Memory B cell (primary cell): ENCODE measurements at regions not wholly inside any gene's neighbourhood (a gene's known extent, or its start where the extent isn't known, plus 50 kb on each side); places are given as distances from the start of the nearest gene placed in this dataset.
"Not testable (repeated sequence)": the region's sequence is repeated elsewhere in the genome, so short reads cannot be mapped to it uniquely, and the experiment has no call there.

Experiments used
- ATAC-seq: fragments of 150-1000 bp; cut with Tn5 transposase; 2 replicates; pipeline ENCODE4 v1.10.0; 2021; ENCODE audit warnings: low read depth, mild to moderate bottlenecking, moderate library complexity
- DNase-seq, 2 donors: peaks; one replicate each; pipeline ENCODE4 v3.0.0; 2022; ENCODE audit warnings: low spot score in 2 of 2
- H3K27ac Mint-ChIP-seq: one replicate; pipeline ENCODE4 v1.8.0; 2022; ENCODE audit warnings: mild to moderate bottlenecking, moderate library complexity, mixed read lengths
- H3K27me3 Mint-ChIP-seq: one replicate; pipeline ENCODE4 v1.8.0; 2022; ENCODE audit warnings: mixed read lengths
- H3K36me3 Mint-ChIP-seq: one replicate; pipeline ENCODE4 v1.8.0; 2022; ENCODE audit warnings: mild to moderate bottlenecking, mixed read lengths
- H3K4me1 Mint-ChIP-seq: one replicate; pipeline ENCODE4 v1.8.0; 2022; ENCODE audit warnings: mixed read lengths
- H3K4me3 Mint-ChIP-seq: one replicate; pipeline ENCODE4 v1.8.0; 2022; ENCODE audit warnings: mild to moderate bottlenecking, moderate library complexity, mixed read lengths
- H3K9me3 Mint-ChIP-seq: one replicate; pipeline ENCODE4 v1.8.0; 2022; ENCODE audit warnings: mixed read lengths

DNA sequence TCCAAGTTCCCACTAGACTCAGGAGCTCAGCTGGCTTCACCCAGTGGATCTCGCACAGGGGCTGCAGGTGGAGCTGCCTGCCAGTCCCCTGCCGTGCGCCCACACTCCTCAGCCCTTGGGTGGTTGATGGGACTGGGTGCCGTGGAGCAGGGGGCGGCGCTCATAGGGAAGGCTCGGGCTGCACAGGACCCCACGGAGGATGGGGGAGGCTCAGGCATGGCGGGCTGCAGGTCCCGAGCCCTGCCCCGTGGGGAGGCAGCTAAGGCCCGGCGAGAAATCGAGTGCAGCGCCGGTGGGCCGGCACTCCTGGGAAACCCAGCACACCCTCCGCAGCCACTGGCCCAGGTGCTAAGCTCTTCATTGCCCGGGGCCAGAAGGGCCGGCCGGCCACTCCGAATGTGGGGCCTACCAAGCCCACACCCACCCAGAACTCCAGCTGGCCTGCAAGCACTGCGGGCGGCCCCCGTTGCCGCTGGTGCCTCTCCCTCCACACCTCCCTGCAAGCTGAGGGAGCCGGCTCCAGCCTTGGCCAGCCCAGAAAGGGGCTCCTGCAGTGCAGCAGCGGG is 1481.3 kb upstream of the WWC1 start:
- not testable (repeated sequence) for H3K36me3 Mint-ChIP-seq, H3K27me3 Mint-ChIP-seq, H3K27ac Mint-ChIP-seq, DNase-seq, H3K4me1 Mint-ChIP-seq, H3K4me3 Mint-ChIP-seq, ATAC-seq
- peaks cover 16% of the 10 kb centered on the region for H3K9me3 Mint-ChIP-seq

DNA sequence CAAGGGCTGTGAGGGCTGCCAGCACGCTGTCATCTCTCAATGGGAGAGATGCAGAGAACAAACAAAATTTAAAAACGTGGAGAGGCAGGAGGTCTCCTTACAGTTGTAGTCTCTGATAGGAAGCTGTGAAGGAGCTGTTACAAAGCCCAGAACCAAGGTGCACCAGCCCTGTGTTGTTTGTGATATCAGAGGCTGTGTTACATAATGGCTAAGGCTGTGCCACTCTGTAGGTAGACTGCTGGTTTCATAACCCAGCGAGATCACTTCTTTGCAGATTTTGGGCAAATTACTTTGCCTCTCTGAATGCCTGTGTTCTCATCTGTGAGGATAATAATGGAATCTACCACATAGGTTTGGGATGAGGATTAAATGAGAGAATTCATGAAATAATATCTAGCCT is 1480.7 kb upstream of the WWC1 start:
- ATAC-seq, result no peak
- no peak overlapping the region for H3K4me3 Mint-ChIP-seq

DNA sequence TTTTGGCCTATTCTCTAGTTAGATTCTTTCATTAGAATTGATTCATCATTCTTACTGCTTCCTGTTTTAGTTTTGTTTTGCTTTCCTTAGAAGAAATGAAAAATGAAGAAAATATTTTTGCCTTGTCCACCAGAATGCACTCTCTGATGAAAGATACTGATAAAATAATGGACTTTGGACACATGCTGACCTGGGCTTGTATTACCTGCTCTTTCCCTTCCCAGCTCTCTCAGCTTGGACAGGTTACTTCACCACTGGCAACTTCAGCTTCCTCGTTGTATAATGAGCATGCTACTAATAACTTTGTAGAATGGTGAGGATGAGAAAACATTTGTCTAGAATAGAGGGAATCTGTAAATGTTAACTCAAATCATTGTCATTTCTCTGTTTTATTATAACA is 1468.1 kb upstream of the WWC1 start:
- ATAC-seq, result no peak
- no peak for DNase-seq
- Mint-ChIP-seq H3K4me1 (no peaks in the 10 kb centered on the region), H3K9me3 (peaks cover 9% of the 10 kb centered on the region), H3K27ac (no peak overlapping the region), H3K36me3 (no peaks in the 10 kb centered on the region), H3K27me3 (no peaks in the 10 kb centered on the region), H3K4me3 (no peak overlapping the region)

More for the DNA sequence above, 1480.7 kb upstream of the WWC1 start:
- no peaks in the 10 kb centered on the region for H3K27me3 Mint-ChIP-seq
- DNase-seq, result no peak
- peaks cover 11% of the 10 kb centered on the region for H3K9me3 Mint-ChIP-seq
- no peak overlapping the region for H3K27ac Mint-ChIP-seq
- no peaks in the 10 kb centered on the region for H3K4me1 Mint-ChIP-seq
- H3K36me3 Mint-ChIP-seq, result no peaks in the 10 kb centered on the region

DNA sequence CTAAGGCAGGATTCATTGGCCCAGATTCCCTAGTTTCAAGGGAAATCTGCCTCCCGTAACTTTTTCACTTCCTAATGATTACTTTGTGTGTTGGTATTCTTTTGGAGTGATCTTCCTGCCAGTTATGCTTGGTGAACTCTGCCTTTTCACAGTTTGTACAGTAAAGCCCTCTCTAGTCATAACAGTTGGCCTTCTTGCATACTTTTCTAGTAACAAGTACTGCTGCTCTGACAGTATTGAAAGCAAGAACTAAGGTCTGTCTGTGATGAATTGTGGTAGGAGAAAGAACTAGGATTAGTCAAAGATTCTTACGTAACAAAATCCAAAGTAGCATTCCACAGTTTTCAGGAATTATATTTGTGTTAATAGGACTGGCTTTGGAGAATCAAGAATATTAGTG is 1457.2 kb upstream of the WWC1 start:
- ATAC-seq (no peak), DNase-seq (no peak)
- Mint-ChIP-seq H3K4me3 (no peak overlapping the region), H3K9me3 (peaks cover 3% of the 10 kb centered on the region), H3K27ac (no peak overlapping the region), H3K27me3 (no peaks in the 10 kb centered on the region), H3K4me1 (no peaks in the 10 kb centered on the region), H3K36me3 (no peaks in the 10 kb centered on the region)

DNA sequence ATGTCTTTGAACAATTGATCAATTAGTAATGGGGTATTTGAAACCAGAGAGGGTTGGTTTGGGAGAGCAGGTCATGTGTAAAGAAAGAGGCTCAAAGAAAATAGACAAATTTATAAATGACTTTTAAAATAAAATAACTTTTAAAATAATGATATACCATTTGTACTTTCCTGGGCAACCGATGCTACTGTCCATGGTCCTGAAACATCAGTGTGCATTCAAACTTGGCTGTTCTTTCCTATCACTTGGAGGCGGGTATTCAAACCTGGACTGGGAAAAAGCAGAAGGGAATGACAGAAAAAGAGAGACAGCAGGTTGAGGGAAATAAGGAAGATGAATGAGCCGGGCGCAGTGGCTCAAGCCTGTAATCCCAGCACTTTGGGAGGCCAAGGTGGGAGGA is 1446.4 kb upstream of the WWC1 start:
- H3K27ac Mint-ChIP-seq, result no peak overlapping the region
- H3K9me3 Mint-ChIP-seq, result peaks cover 17% of the 10 kb centered on the region
- no peaks in the 10 kb centered on the region for H3K36me3 Mint-ChIP-seq
- no peak for DNase-seq
- no peak for ATAC-seq
- no peaks in the 10 kb centered on the region for H3K4me1 Mint-ChIP-seq
- H3K4me3 Mint-ChIP-seq, result no peak overlapping the region
- H3K27me3 Mint-ChIP-seq, result peaks cover 2% of the 10 kb centered on the region

DNA sequence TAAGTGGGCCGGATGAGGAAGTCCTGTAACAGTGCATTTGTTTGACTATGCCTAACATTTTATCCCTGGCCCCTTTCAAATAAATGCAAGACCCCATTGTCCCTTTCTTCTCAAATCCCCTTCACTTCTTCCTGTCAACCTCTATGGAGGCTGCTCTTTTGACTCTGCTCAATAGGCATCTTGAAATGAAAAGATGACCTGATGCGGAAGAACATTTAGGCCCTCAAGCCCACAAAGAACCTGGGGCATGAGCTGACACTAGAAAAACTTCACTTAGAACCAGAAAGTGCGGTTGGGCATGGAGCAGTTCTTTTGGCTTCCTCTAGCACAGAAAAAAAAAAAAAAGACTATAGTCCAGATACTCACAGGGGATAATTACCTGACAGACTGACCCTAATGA is 1434.7 kb upstream of the WWC1 start:
- no peaks in the 10 kb centered on the region for H3K36me3 Mint-ChIP-seq
- no peaks in the 10 kb centered on the region for H3K4me1 Mint-ChIP-seq
- H3K27ac Mint-ChIP-seq, result no peak overlapping the region
- no peak for DNase-seq
- H3K27me3 Mint-ChIP-seq, result no peaks in the 10 kb centered on the region
- H3K9me3 Mint-ChIP-seq, result peaks cover 5% of the 10 kb centered on the region
- no peak overlapping the region for H3K4me3 Mint-ChIP-seq
- ATAC-seq, result no peak

DNA sequence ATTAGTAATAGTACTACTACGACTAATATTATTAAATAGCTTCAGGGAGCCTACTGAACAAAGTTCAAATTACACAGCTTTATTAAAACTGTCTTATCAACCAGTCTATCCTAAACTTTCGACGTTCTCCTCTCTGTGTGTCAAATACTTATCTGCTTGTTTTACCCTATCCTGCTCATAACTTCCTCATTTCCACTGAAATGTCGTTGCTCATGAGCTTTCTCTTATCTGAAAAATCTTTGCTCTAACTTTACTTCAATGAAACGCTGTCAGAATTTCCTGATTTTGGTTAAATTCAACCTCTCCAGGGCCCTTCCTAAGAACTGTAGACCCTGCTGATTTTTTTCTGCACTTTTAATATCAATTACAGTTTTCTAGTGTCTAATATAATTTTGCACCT is 1431.0 kb upstream of the WWC1 start:
- no peak for DNase-seq
- Mint-ChIP-seq H3K9me3 (peaks cover 5% of the 10 kb centered on the region), H3K36me3 (no peaks in the 10 kb centered on the region), H3K27me3 (no peaks in the 10 kb centered on the region), H3K4me1 (no peaks in the 10 kb centered on the region), H3K4me3 (no peak overlapping the region), H3K27ac (no peak overlapping the region)
- ATAC-seq, result no peak

DNA sequence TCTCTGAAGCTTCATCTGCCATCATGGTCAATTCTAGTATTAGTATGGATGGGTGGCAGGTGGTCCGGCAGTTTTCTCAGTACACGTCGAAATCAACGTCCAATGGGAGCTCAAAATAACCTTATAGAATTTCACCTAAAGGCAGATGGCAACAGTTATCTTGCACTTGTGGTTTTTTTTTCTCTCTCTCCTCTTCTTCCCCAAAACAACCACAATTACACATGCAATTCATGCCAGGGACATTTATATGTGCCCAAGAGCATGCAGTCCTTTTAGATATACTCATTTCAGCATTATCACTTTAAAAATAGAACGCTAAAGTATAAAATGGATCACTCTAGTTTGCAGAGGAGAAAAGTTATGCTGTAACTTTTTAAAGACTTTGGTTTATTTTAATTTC is 1428.9 kb upstream of the WWC1 start:
- DNase-seq, result no peak
- Mint-ChIP-seq H3K36me3 (no peaks in the 10 kb centered on the region), H3K27ac (no peak overlapping the region), H3K9me3 (peaks cover 5% of the 10 kb centered on the region), H3K4me1 (no peaks in the 10 kb centered on the region), H3K27me3 (no peaks in the 10 kb centered on the region), H3K4me3 (no peak overlapping the region)
- ATAC-seq, result no peak

DNA sequence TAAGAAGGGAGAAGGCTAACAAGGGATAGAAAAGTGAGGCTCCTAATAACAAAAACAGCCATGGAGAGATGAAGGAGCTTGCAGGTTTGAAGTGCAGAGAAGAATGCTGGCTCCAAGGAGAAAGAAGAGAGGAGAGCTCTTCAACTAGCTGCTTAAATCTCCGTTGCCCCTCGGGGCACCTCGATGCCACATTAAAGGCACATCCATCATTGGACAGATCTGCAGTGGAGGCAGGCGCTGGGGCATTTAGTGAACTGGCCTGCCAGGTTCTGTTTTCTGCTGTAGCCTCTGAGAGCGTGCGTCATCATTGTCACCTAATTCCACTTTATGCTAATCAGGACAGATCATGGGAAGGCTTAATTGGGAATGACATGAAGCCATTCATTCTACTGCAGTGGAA is 1426.2 kb upstream of the WWC1 start:
- peaks cover 5% of the 10 kb centered on the region for H3K9me3 Mint-ChIP-seq
- no peak overlapping the region for H3K4me3 Mint-ChIP-seq
- H3K27ac Mint-ChIP-seq, result no peak overlapping the region
- H3K36me3 Mint-ChIP-seq, result no peaks in the 10 kb centered on the region
- H3K4me1 Mint-ChIP-seq, result no peaks in the 10 kb centered on the region
- DNase-seq (no peak), ATAC-seq (no peak)
- no peaks in the 10 kb centered on the region for H3K27me3 Mint-ChIP-seq

DNA sequence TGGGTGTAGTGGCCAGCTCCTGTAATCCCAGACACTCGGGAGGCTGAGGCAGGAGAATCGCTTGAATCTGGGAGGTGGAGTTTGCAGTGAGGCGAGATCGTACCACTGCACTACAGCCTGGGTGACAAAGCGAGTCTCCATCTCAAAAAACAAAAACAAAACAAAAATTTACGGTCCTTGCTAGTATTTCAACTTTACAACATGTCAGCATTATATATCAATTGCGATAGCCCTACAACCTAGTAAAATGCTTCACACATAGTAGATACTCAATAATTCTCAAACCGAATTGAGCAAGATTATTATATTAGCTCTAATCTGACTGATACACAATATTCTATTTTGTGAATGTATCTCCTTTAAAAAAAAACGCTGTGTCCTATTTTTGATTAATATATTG is 1411.0 kb upstream of the WWC1 start:
- Mint-ChIP-seq H3K27me3 (no peaks in the 10 kb centered on the region), H3K27ac (no peak overlapping the region), H3K4me3 (no peak overlapping the region), H3K4me1 (no peaks in the 10 kb centered on the region), H3K36me3 (no peaks in the 10 kb centered on the region), H3K9me3 (peaks cover 11% of the 10 kb centered on the region)
- ATAC-seq (no peak), DNase-seq (no peak)

DNA sequence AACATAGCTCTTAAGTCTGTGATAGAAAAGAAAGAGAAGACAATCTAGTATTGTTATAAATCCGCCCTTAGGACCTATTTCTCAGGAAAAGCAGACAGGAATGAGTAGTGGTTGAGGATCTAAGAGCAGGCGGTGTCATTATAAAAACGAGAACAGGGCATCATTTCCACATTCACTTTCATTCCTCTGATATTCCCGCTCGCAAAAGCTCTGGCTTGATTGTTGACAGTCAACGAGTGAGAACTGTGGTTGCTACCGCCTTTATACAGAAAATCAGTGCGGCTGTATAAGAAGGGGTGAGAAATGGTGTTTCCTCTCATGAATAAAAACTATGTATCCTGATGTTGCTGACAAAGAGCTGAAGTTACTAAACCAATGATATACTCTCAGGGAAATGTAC is 1409.6 kb upstream of the WWC1 start:
- Mint-ChIP-seq H3K9me3 (peaks cover 11% of the 10 kb centered on the region), H3K4me1 (no peaks in the 10 kb centered on the region), H3K27me3 (no peaks in the 10 kb centered on the region), H3K36me3 (no peaks in the 10 kb centered on the region), H3K27ac (no peak overlapping the region), H3K4me3 (no peak overlapping the region)
- ATAC-seq (no peak), DNase-seq (no peak)

DNA sequence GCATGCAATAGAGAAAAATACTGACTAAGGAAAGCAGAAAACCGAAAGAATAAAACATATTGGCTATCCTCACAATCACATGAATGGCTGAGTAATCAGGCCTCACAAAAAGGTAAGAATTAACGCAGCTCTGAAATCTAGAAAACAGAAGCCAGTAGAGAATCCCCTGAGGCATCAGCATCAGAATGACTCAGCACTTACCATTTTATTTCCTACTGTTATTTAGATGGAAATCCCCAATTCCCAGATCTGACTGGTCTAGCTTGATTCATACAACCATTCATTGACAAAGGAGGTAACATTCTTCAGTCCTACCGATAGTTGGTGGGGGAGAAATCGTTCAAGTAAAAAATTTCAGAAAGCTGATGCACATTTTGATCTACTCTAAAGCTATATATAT is 1408.4 kb upstream of the WWC1 start:
- H3K9me3 Mint-ChIP-seq, result peaks cover 10% of the 10 kb centered on the region

DNA sequence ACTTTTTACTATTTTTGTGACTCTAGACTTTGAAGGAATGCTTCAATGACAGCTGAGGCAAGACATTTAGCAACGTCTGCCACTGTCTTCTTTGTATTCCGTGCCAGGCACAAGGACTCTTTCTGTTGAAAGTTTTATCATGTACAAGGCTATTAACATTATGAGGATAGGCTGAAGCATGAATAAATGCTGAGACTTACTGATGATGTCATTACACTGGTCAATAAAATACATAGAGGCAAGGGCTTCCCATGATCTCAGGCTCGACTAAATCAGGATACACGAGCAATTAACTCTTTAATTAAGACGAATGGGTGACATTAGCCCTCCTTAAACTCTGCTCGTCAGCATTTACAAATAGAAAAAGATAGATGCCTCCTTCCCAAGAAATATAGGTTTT is 1393.3 kb upstream of the WWC1 start:
- no peaks in the 10 kb centered on the region for H3K36me3 Mint-ChIP-seq
- H3K4me1 Mint-ChIP-seq, result no peaks in the 10 kb centered on the region

More for the DNA sequence above, 1408.4 kb upstream of the WWC1 start:
- ATAC-seq (no peak), DNase-seq (no peak)
- H3K4me3 Mint-ChIP-seq, result no peak overlapping the region
- H3K27me3 Mint-ChIP-seq, result no peaks in the 10 kb centered on the region
- no peaks in the 10 kb centered on the region for H3K36me3 Mint-ChIP-seq
- no peak overlapping the region for H3K27ac Mint-ChIP-seq
- H3K4me1 Mint-ChIP-seq, result no peaks in the 10 kb centered on the region

DNA sequence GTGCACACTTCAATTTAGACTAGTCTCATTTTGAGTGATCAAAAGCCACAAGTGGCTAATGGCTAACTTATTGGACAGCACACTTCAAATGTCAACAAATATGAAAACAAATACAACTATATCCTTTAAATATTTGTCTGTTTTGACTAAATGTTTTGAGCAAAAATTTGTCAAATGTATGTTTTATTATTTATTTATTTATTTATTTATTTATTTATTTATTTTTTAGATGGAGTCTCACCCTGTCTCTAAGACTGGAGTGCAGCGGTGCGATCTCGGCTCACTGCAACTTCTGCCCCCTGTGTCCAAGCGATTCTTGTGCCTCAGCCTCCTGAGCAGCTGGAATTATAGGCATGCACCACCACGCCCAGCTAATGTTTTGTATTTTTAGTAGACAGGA is 1392.1 kb upstream of the WWC1 start:
- no peaks in the 10 kb centered on the region for H3K4me1 Mint-ChIP-seq

More for the DNA sequence above, 1393.3 kb upstream of the WWC1 start:
- Mint-ChIP-seq H3K4me3 (no peak overlapping the region), H3K27ac (no peak overlapping the region), H3K27me3 (no peaks in the 10 kb centered on the region), H3K9me3 (peaks cover 8% of the 10 kb centered on the region)
- no peak for ATAC-seq
- DNase-seq, result no peak

DNA sequence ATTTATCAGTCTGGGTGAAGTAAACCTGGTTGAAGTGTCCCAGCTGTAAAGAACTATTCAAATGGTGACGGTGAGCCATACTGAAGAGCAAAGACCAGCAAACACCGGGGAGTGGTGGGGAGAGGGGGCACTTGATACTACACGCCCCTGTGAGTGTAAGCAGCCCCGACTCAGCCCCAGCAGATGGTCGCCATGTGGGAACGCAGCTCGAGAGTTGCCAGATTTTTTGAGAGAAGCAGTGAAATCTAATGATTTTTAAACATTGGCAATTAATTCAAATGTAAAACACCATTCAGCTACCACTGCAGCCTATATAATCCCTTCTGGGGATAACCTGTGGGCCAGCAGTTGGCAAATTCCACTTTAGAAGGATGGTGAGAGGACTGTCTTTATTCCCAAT is 1386.9 kb upstream of the WWC1 start:
- Mint-ChIP-seq H3K27me3 (no peaks in the 10 kb centered on the region), H3K4me1 (no peaks in the 10 kb centered on the region), H3K9me3 (peaks cover 7% of the 10 kb centered on the region), H3K27ac (no peak overlapping the region), H3K4me3 (no peak overlapping the region), H3K36me3 (no peaks in the 10 kb centered on the region)
- DNase-seq, result no peak
- ATAC-seq, result no peak

More for the DNA sequence above, 1392.1 kb upstream of the WWC1 start:
- ATAC-seq (no peak), DNase-seq (no peak)
- Mint-ChIP-seq H3K36me3 (no peaks in the 10 kb centered on the region), H3K9me3 (peaks cover 8% of the 10 kb centered on the region), H3K27me3 (no peaks in the 10 kb centered on the region), H3K27ac (no peak overlapping the region), H3K4me3 (no peak overlapping the region)
